BJ (cell line): ENCODE measurements at regions not wholly inside any gene's neighbourhood (a gene's known extent, or its start where the extent isn't known, plus 50 kb on each side); places are given as distances from the start of the nearest gene placed in this dataset.

Source experiments
- CTCF ChIA-PET: fragments of 350-600 bp; formaldehyde crosslinking; extraction: SDS; loops from one replicate; lab custom pipeline; 2021; ENCODE audit warnings: antibody characterized with exemption, inconsistent platforms; lab: Yijun Ruan, JAX
- POLR2A ChIA-PET: fragments of 300-600 bp; sonication (Branson Sonifier 250); formaldehyde crosslinking; extraction: SDS; loops from one replicate; lab custom pipeline; 2021; ENCODE audit warnings: antibody characterized with exemption; lab: Charles Lee
- DNase-seq: peaks from one replicate; pipeline ENCODE4 v3.0.0-alpha.2; 2011; ENCODE audit warnings: low read depth
- H3K27me3 ChIP-seq: 2 replicates; pipeline ENCODE4 v1.6.0; 2011; ENCODE audit warnings: low read length; ENCODE audit not compliant: control insufficient read depth, insufficient read depth
- H3K36me3 ChIP-seq: 2 replicates; pipeline ENCODE4 v1.5.1; 2011; ENCODE audit warnings: low read length; ENCODE audit not compliant: control insufficient read depth, insufficient read depth
- H3K4me3 ChIP-seq: 2 replicates; pipeline ENCODE4 v1.5.1; 2011; ENCODE audit warnings: low read depth, mild to moderate bottlenecking, control low read depth, low read length
- TF ChIP-seq, protein P1 (sequence below): IDR thresholded peaks from 2 replicates; pipeline ENCODE4 v1.5.1; 2011; ENCODE audit warnings: low read depth, mild to moderate bottlenecking, control low read depth, inconsistent platforms, low read length, moderate library complexity; ENCODE audit not compliant: insufficient read depth

DNA sequence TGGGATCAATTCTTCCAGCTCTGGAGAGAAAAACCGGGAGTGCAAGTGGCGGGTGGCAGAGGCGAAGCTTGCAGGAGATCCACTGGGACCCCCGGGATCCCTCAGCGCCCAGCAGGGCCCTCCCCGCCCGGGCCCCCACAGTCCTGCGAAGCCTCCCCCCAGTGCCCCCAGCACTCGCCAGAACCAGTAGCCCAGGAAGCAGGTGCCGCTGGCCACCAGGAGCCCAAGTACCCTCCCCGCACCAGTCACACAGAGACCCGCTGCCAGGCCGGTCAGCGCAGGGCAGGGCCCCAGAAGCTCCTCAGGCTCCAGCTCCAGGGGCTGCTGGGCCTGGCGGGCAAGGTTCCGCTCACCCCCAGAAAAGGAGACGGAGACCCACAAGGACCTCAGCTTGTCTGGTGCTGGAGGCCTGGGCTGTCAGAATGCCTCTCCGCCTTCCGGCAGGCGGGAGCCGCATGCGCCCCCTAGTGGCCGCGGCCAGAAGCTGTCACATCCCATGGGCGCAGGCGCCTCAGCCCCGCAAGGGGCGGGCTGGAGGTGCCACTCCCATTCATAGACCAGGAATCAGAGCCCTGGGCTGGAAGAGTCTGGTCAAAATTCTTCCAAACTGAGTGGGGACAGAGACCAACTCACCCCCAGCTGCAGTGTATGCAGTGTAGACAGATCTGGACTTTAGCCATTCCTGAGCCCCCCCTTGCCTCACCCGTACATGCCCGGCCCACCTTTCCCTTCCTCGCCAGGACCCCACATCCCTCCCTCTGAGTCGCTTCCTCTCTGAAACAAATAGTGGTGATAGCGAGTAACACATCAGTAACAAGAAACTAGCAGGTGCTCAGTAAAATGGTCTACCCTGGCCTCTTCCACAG lies 1002.3 kb downstream of the KCNJ18 start:
- DNase-seq, result no peak
- no peaks in the 10 kb centered on the region for H3K36me3 ChIP-seq
- TF ChIP-seq, protein P1, sequence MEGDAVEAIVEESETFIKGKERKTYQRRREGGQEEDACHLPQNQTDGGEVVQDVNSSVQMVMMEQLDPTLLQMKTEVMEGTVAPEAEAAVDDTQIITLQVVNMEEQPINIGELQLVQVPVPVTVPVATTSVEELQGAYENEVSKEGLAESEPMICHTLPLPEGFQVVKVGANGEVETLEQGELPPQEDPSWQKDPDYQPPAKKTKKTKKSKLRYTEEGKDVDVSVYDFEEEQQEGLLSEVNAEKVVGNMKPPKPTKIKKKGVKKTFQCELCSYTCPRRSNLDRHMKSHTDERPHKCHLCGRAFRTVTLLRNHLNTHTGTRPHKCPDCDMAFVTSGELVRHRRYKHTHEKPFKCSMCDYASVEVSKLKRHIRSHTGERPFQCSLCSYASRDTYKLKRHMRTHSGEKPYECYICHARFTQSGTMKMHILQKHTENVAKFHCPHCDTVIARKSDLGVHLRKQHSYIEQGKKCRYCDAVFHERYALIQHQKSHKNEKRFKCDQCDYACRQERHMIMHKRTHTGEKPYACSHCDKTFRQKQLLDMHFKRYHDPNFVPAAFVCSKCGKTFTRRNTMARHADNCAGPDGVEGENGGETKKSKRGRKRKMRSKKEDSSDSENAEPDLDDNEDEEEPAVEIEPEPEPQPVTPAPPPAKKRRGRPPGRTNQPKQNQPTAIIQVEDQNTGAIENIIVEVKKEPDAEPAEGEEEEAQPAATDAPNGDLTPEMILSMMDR, result 0 out of 2 replicates have a peak, but pooled peaks have one; percentile 17
- POLR2A ChIA-PET, result no interaction called here
- H3K4me3 ChIP-seq, result no peak overlapping the region
- no peaks in the 10 kb centered on the region for H3K27me3 ChIP-seq
- CTCF ChIA-PET, result no interaction called here

DNA sequence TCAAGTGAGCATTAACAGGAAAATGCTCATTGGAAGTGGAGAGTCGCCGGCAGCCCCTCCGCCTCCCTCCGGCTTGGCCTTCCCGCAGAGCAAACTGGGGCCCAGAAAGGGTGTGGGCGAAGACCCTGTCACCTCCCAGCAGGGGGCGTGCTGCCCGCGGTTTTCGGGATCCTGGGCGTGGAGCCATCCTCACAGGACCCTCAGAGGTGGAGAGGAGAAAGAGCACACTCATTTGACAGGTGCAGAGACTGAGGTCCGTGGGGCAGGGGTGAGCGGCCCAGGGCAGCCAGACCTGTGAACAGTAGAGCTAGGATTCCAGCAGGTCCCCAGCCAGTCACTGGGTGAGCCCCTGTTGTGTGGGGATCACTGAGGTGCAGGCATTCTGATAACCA lies 1002.9 kb downstream of the KCNJ18 start:
- no peak for DNase-seq
- TF ChIP-seq, protein P1, result no peak
- Histone ChIP-seq H3K4me3 (no peak overlapping the region), H3K27me3 (no peaks in the 10 kb centered on the region), H3K36me3 (no peaks in the 10 kb centered on the region)
- CTCF ChIA-PET, result no interaction called here
- POLR2A ChIA-PET, result no interaction called here

DNA sequence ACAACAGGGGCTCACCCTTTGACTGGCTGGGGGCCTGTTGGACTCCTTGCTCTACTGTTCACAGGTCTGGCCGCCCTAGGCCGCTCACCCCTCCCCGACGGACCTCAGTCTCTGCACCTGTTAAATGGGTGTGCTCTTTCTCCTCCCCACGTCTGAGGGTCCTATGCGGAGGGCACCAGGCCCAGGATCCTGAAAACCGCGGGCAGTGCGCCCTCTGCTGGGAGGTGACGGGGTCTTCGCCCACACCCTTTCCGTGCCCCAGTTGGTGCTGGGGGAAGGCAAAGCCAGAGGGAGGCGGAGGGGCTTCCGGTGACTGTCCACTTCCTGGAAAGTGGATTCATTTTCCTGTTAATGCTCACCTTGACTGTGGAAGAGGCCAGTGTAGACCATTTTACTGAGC lies 1010.9 kb downstream of the KCNJ18 start:
- no peak overlapping the region for H3K4me3 ChIP-seq
- no peaks in the 10 kb centered on the region for H3K27me3 ChIP-seq
- no peaks in the 10 kb centered on the region for H3K36me3 ChIP-seq
- POLR2A ChIA-PET, result no interaction called here
- no peak for DNase-seq
- TF ChIP-seq, protein P1, result no peak
- CTCF ChIA-PET, result no interaction called here

DNA sequence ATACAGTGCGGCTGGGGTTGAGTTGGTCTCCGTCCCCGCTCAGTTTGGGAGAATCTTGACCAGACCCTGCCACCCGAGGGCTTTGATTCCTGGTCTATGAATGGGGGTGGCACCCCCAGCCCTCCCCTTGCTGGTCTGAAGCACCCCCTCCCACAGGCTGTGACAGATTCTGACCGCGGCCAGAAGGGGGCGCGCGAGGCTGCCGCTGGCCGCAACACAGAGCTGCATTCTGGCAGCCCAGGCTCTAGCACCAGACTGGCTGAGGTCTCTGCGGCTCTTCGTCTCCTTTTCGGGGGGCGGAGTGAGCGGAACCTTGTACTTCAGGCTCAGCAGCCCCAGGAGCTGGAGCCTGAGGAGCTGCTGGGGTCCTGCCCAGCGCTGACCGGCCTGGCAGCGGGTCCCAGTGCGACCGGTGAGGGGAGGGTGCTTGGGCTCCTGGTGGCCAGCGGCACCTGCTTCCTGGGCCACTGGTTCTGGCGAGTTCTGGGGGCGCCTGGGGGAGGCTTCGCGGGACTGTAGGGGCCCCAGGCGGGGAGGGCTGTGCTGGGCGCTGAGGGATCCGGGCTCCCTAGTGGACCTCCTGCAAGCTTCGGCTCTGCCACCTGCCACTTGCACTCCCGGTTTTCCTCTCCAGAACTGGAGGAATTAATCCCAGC lies 1011.6 kb downstream of the KCNJ18 start:
- CTCF ChIA-PET, result no interaction called here
- DNase-seq, result no peak
- POLR2A ChIA-PET, result no interaction called here
- TF ChIP-seq, protein P1, result no peak
- H3K36me3 ChIP-seq, result no peaks in the 10 kb centered on the region
- no peaks in the 10 kb centered on the region for H3K27me3 ChIP-seq
- no peak overlapping the region for H3K4me3 ChIP-seq

DNA sequence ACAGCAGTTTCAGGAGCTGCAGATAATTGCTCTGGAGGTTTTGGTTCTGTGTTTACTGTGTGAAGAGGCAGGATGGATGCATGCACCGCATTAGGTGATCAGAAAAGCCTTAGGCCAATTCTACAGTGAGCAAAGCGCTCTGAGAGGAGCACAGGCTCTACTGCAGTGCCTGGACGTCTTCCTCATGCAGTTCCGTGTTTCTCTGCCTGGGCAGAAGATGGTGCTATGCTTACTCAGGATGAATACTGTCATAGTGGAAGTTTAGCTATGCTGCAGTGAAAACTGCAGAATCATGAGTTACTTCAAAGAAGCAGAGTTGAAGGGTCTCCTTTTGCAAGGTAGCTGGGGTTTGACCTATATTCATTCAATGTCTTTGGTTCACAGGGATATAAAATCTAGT lies 1012.4 kb downstream of the KCNJ18 start:
- POLR2A ChIA-PET, result no interaction called here
- DNase-seq, result no peak
- H3K36me3 ChIP-seq, result no peaks in the 10 kb centered on the region
- H3K27me3 ChIP-seq, result no peaks in the 10 kb centered on the region
- TF ChIP-seq, protein P1, result no peak
- no peak overlapping the region for H3K4me3 ChIP-seq
- CTCF ChIA-PET, result no interaction called here
